GM13976 (cell line): ENCODE measurements at regions not wholly inside any gene's neighbourhood (a gene's known extent, or its start where the extent isn't known, plus 50 kb on each side); places are given as distances from the start of the nearest gene placed in this dataset.

Experiments used
- DNase-seq: peaks from one replicate; pipeline ENCODE4 v3.0.0; 2012; ENCODE audit warnings: low spot score
- in situ Hi-C: fragments of 300-500 bp; cut with MboI; formaldehyde crosslinking; loops from one replicate; pipeline ENCODE4 v1.12.0; 2022; ENCODE audit warnings: low sequenced_read_pairs, mixed read lengths, inconsistent platforms; ENCODE audit not compliant: unreplicated experiment
- TF ChIP-seq, protein P1 (sequence below): IDR thresholded peaks from 2 replicates; pipeline ENCODE4 v1.5.1; 2012; ENCODE audit warnings: borderline replicate concordance, mild to moderate bottlenecking; ENCODE audit not compliant: insufficient read depth; ENCODE audit errors: extremely low read depth, missing control alignments, control extremely low read depth

DNA sequence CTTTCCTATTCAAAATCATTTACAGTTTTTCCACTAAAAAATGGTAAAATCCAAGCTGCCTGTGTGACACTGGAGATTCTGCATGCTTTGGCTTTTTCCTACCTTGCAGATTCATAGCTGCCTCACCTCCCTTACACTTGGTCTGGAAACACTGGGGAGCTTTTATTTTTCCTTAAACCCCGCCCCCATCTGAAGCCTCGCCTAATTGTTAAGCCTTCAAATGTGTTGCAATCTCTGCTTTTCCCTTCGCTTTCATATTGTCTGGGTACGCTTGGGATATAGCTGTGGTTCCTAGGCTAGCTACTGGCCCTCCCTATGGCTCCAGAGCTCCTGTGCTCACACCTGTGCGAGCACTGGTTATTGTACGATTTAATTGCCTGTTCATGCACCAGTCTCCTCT is 942.4 kb upstream of the GYPC start:
- TF ChIP-seq, protein P1, sequence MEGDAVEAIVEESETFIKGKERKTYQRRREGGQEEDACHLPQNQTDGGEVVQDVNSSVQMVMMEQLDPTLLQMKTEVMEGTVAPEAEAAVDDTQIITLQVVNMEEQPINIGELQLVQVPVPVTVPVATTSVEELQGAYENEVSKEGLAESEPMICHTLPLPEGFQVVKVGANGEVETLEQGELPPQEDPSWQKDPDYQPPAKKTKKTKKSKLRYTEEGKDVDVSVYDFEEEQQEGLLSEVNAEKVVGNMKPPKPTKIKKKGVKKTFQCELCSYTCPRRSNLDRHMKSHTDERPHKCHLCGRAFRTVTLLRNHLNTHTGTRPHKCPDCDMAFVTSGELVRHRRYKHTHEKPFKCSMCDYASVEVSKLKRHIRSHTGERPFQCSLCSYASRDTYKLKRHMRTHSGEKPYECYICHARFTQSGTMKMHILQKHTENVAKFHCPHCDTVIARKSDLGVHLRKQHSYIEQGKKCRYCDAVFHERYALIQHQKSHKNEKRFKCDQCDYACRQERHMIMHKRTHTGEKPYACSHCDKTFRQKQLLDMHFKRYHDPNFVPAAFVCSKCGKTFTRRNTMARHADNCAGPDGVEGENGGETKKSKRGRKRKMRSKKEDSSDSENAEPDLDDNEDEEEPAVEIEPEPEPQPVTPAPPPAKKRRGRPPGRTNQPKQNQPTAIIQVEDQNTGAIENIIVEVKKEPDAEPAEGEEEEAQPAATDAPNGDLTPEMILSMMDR = no peak
- in situ Hi-C loops = no loop called here

GRCh38 chr2:125721072-125721721 is 934.8 kb upstream of the GYPC start:
- DNase-seq = no peak
- in situ Hi-C loops = no loop called here
- TF ChIP-seq, protein P1 = no peak

More for the DNA sequence above, 942.4 kb upstream of the GYPC start:
- DNase-seq = no peak

DNA sequence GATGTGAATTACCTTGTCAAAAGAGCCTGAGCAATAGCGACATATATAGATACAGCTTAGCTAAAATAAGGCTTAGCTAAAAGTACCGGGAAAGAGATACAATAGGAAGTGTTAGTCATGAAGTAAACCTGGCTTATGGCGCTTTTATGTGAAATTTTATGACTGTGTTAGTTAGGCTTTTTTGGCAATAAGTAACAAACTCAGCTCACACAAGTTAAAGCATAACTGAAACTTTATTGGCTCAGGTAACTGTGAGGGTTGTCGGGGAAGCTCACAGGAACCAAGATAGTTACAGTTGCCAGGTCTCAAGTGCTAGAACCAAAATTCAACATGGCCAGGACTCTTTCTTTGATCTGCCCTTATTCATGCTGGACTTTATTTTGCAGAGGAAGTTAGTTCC is 925.0 kb upstream of the GYPC start:
- TF ChIP-seq, protein P1 = no peak
- in situ Hi-C loops = no loop called here
- no peak for DNase-seq

DNA sequence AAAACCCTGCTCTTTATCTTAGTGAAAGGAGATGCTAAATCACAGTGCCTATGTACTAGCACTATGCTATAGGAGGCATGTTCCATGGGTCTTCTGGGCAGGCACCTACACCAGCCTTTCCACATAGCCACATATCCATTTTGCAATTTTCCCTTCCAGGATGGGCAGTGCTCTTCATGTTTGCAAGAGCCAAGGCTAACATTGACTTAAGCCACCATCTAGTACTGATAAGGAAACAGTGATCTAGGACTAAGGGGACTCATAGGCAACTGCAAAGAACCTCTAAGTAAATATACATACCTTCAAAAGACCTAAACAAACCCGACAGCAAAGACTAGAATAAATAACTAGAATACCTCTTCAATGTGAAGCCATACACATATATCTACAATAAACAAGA is 919.7 kb upstream of the GYPC start:
- in situ Hi-C loops = no loop called here
- no peak for DNase-seq
- TF ChIP-seq, protein P1 = no peak

- in situ Hi-C loops = no loop called here
- no peak for DNase-seq
- TF ChIP-seq, protein P1 = no peak
Observed at GRCh38 chr2:125745514-125745913, 910.4 kb upstream of the GYPC start.

DNA sequence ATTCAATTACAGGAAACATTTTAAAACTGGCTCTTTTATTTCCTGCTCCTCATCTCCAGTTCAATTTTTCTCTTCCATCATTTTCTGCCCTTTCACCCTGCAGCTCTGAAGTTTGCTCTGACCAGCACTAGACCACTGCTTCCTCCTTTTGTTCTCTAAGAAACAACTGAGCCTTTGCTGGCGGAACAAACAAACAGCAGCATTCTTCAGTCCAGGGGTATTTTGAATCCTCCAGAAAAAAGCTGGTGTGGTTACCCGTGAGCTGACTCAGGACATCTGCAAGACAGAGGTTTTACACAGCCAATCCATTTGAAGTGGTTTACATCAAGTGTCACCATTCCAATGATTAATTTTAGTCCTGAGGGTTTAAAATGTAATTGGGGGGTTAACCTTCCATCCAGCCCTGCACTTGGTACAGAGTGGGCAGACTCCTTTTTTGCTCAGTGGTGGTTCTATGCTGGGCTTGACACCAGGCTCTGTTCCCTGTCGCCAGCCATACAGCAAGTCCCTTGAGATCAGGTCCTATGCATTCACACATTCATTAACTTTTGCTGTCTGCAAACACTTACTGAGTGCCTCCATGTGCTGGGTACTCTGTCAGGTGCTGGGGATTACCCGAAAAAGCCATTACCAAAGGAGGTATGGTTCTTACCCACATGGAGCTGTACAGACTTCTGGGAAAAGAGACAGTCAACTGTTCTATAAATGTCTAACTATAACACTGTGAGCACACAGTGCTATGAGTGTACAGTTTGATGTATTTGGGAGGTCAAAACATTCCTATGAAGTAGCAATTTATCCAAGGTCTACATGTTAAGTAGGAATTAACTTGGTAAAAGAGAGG is 909.4 kb upstream of the GYPC start:
- in situ Hi-C loops = no loop called here
- no peak for DNase-seq

More for the DNA sequence above, 909.4 kb upstream of the GYPC start:
- TF ChIP-seq, protein P1 = no peak
